Uterus (tissue), 3 donors: ENCODE measurements at regions not wholly inside any gene's neighbourhood (a gene's known extent, or its start where the extent isn't known, plus 50 kb on each side); places are given as distances from the start of the nearest gene placed in this dataset.

Experiments used
- DNase-seq, 2 donors: peaks; one replicate each; pipeline ENCODE4 v3.0.0-alpha.2; 2019 to 2020
- H3K27ac ChIP-seq, 2 donors: fragments of 200-600 bp; sonication (generic); 1 replicate in 1 of 2; 2 replicates in 1 of 2; pipeline ENCODE4 v1.5.1; 2016 to 2018
- H3K27me3 ChIP-seq, 2 donors: fragments of 200-600 bp; sonication (generic); one replicate each; pipeline ENCODE4 v1.5.1; 2018 to 2019; ENCODE audit warnings: control low read depth in 1 of 2
- H3K36me3 ChIP-seq, 2 donors: fragments of 200-600 bp; sonication (generic); one replicate each; pipeline ENCODE4 v1.5.1; 2019; ENCODE audit warnings: control low read depth in 1 of 2
- H3K4me1 ChIP-seq, 2 donors: fragments of 200-600 bp; sonication (generic); one replicate each; pipeline ENCODE4 v1.5.1; 2018 to 2019; ENCODE audit warnings: control low read depth in 1 of 2
- H3K4me3 ChIP-seq, 2 donors: fragments of 200-600 bp; sonication (generic); 1 replicate in 1 of 2; 2 replicates in 1 of 2; pipeline ENCODE4 v1.5.1; 2018 to 2019; ENCODE audit warnings: mild to moderate bottlenecking in 1 of 2
- H3K9me3 ChIP-seq, 2 donors: fragments of 200-600 bp; sonication (generic); one replicate each; pipeline ENCODE4 v1.5.1; 2019; ENCODE audit warnings: control low read depth in 1 of 2
- CTCF ChIP-seq, 4 experiments: fragments of 200-600 bp in 2 of 4; fragments of 450-650 bp in 2 of 4; sonication (generic) in 2 of 4; IDR thresholded peaks; one replicate each; pipeline ENCODE4 v1.5.1; 2016 to 2019; ENCODE audit warnings: antibody characterized with exemption in 4 of 4, mild to moderate bottlenecking in 2 of 4, moderate library complexity in 1 of 4
- POLR2A ChIP-seq, 2 donors: fragments of 450-650 bp; IDR thresholded peaks; one replicate each; pipeline ENCODE4 v1.6.1; 2016; ENCODE audit warnings: antibody characterized with exemption in 2 of 2, mild to moderate bottlenecking in 1 of 2, moderate library complexity in 1 of 2
- intact Hi-C: fragments of 100-400 bp; cut with DNase I; formaldehyde crosslinking; loops from one replicate; pipeline ENCODE4 v1.15.1; 2023; ENCODE audit warnings: low total_unique reads
- donor health status: DM: yes; HTN: yes; CAD: no.

GRCh38 chr3:168512802-168513201 is 417.1 kb upstream of the GOLIM4 start:
- Histone ChIP-seq H3K27ac (no peak overlapping the region), H3K4me1 (no peaks in the 10 kb centered on the region), H3K4me3 (no peak overlapping the region), H3K27me3 (no peaks in the 10 kb centered on the region), H3K9me3 (no peaks in the 10 kb centered on the region), H3K36me3 (no peaks in the 10 kb centered on the region)
- TF ChIP-seq POLR2A (IDR thresholded peaks at IDR 0.05) (no peak), CTCF (IDR thresholded peaks at IDR 0.05) (no peak)
- intact Hi-C loops = no loop called here
- DNase-seq = no peak

GRCh38 chr3:168511428-168512014 is 415.8 kb upstream of the GOLIM4 start:
- DNase-seq = no peak
- Histone ChIP-seq H3K27me3 (no peaks in the 10 kb centered on the region), H3K9me3 (no peaks in the 10 kb centered on the region), H3K27ac (no peak overlapping the region), H3K4me1 (no peaks in the 10 kb centered on the region), H3K36me3 (no peaks in the 10 kb centered on the region), H3K4me3 (no peak overlapping the region)
- TF ChIP-seq POLR2A (IDR thresholded peaks at IDR 0.05) = no peak
- no peak for TF ChIP-seq CTCF (IDR thresholded peaks at IDR 0.05)
- intact Hi-C loops = no loop called here

GRCh38 chr3:168506589-168506988 is 410.9 kb upstream of the GOLIM4 start:
- Histone ChIP-seq H3K9me3 (no peaks in the 10 kb centered on the region), H3K4me3 (no peak overlapping the region), H3K27me3 (peaks cover 0 to 3% of the 10 kb centered on the region in 2 donors), H3K36me3 (no peaks in the 10 kb centered on the region), H3K27ac (no peak overlapping the region), H3K4me1 (no peaks in the 10 kb centered on the region)
- intact Hi-C loops = no loop called here
- TF ChIP-seq POLR2A (IDR thresholded peaks at IDR 0.05) (no peak), CTCF (IDR thresholded peaks at IDR 0.05) (no peak)
- DNase-seq = no peak

- DNase-seq = no peak
- no peaks in the 10 kb centered on the region for H3K4me1 ChIP-seq
- intact Hi-C loops = no loop called here
- no peak overlapping the region for H3K27ac ChIP-seq
- peaks cover 0 to 3% of the 10 kb centered on the region in 2 donors for H3K27me3 ChIP-seq
- TF ChIP-seq CTCF (IDR thresholded peaks at IDR 0.05) (no peak), POLR2A (IDR thresholded peaks at IDR 0.05) (no peak)
- H3K36me3 ChIP-seq = no peaks in the 10 kb centered on the region
- H3K9me3 ChIP-seq = no peaks in the 10 kb centered on the region
- H3K4me3 ChIP-seq = no peak overlapping the region
These were observed 405.8 kb upstream of the GOLIM4 start for GRCh38 chr3:168501570-168501969.

GRCh38 chr3:168498194-168498593 is 402.5 kb upstream of the GOLIM4 start:
- Histone ChIP-seq H3K9me3 (no peaks in the 10 kb centered on the region), H3K27ac (no peak overlapping the region), H3K36me3 (no peaks in the 10 kb centered on the region), H3K4me1 (no peaks in the 10 kb centered on the region), H3K4me3 (no peak overlapping the region), H3K27me3 (no peaks in the 10 kb centered on the region)
- TF ChIP-seq CTCF (IDR thresholded peaks at IDR 0.05) = no peak
- no peak for TF ChIP-seq POLR2A (IDR thresholded peaks at IDR 0.05)
- intact Hi-C loops = no loop called here
- DNase-seq = no peak
